HepG2 (cell line): ENCODE measurements at regions not wholly inside any gene's neighbourhood (a gene's known extent, or its start where the extent isn't known, plus 50 kb on each side); places are given as distances from the start of the nearest gene placed in this dataset.

ENCODE experiments used
- ATAC-seq: fragments of 200-7000 bp; cut with Tn5 transposase; 3 replicates; pipeline ENCODE4 v1.9.1; 2020; ENCODE audit warnings: mild to moderate bottlenecking, moderate library complexity
- BruUV-seq: library from RNA; stranded (reverse); fragments of 400-500 nt; replicated peaks from 2 replicates; lab custom pipeline; 2021; lab: Mats Ljungman, UMichigan
- CTCF ChIA-PET: fragments of 300-600 bp; formaldehyde crosslinking; extraction: SDS; loops from one replicate; lab custom pipeline; 2021; ENCODE audit warnings: low total read pairs, inconsistent platforms, low intra/inter-chr PET ratio; lab: Yijun Ruan, JAX
- POLR2A ChIA-PET: fragments of 350-600 bp; sonication (Branson Sonifier 250); formaldehyde crosslinking; loops from one replicate; lab custom pipeline; 2020; ENCODE audit warnings: antibody characterized with exemption, inconsistent platforms; lab: Yijun Ruan, JAX
- DNase-seq: peaks from one replicate; pipeline ENCODE4 v3.0.0-alpha.2; 2015; ENCODE audit warnings: low spot score
- FAIRE-seq: peaks from 3 replicates; lab custom pipeline; 2011; peaks lifted over from hg19 to GRCh38; lab: Jason Lieb, UNC
- H2AFZ ChIP-seq: one replicate; pipeline ENCODE4 v1.6.1; 2011; ENCODE audit warnings: low read length, inconsistent platforms
- H3K27ac ChIP-seq: fragments of 300-600 bp; 3 replicates; pipeline ENCODE4 v1.8.0; 2011; ENCODE audit warnings: mixed run types, mild to moderate bottlenecking, mixed read lengths, low read length, inconsistent platforms; ENCODE audit not compliant: insufficient read depth; ENCODE audit errors: extremely low read length
- H3K27me3 ChIP-seq, 2 experiments: fragments of 200-600 bp in 1 of 2; 2 replicates in 1 of 2; 3 replicates in 1 of 2; pipeline versions ENCODE4 v1.6.0 to v1.8.0; 2011; ENCODE audit warnings: low read length in 2 of 2, mild to moderate bottlenecking in 2 of 2, moderate library complexity in 2 of 2, inconsistent platforms in 1 of 2; ENCODE audit not compliant: insufficient read depth in 2 of 2, control insufficient read depth in 1 of 2
- H3K36me3 ChIP-seq, 2 experiments: fragments of 200-600 bp in 1 of 2; replicated peaks in 1 of 2; 2 replicates in 1 of 2; 3 replicates in 1 of 2; pipeline versions ENCODE4 v1.5.1 to v1.8.0; 2011; ENCODE audit warnings: low read length in 2 of 2, inconsistent platforms in 1 of 2; ENCODE audit not compliant: insufficient read depth in 2 of 2, control insufficient read depth in 1 of 2
- H3K4me1 ChIP-seq: 2 replicates; pipeline ENCODE4 v1.5.1; 2012; ENCODE audit warnings: low read length, inconsistent platforms; ENCODE audit not compliant: insufficient read depth
- H3K4me2 ChIP-seq: 2 replicates; pipeline ENCODE4 v1.6.0; 2011; ENCODE audit warnings: low read depth, low read length, inconsistent platforms
- H3K4me3 ChIP-seq, 3 experiments: fragments of 200-600 bp in 1 of 3; sonication (generic), shearing (Covaris generic) in 1 of 3; replicated peaks in 1 of 3; 2 replicates each; pipeline ENCODE4 v1.5.1; 2011 to 2016; ENCODE audit warnings: low read length in 3 of 3, inconsistent platforms in 2 of 3, low read depth in 2 of 3, mild to moderate bottlenecking in 2 of 3, control low read depth in 1 of 3, mixed read lengths in 1 of 3; ENCODE audit not compliant: insufficient read depth in 1 of 3
- H3K79me2 ChIP-seq: one replicate; pipeline ENCODE4 v1.6.1; 2011; ENCODE audit warnings: low read length, inconsistent platforms; ENCODE audit not compliant: insufficient read depth
- H3K9ac ChIP-seq: 2 replicates; pipeline ENCODE4 v1.6.0; 2011; ENCODE audit warnings: mild to moderate bottlenecking, low read depth, low read length, inconsistent platforms; ENCODE audit not compliant: insufficient read depth
- H3K9me3 ChIP-seq: 2 replicates; pipeline ENCODE4 v1.5.1; 2012; ENCODE audit warnings: mild to moderate bottlenecking, low read length
- H4K20me1 ChIP-seq: 2 replicates; pipeline ENCODE4 v1.6.0; 2011; ENCODE audit warnings: inconsistent platforms, mild to moderate bottlenecking, low read length, moderate library complexity; ENCODE audit not compliant: insufficient read depth
- ATF3 ChIP-seq: sonication (generic); formaldehyde crosslinking; IDR thresholded peaks from 2 replicates; pipeline ENCODE4 v1.4.0; 2020; ENCODE audit warnings: missing genetic modification reagents
- BCLAF1 ChIP-seq: fragments of 450-650 bp; IDR thresholded peaks from 2 replicates; pipeline ENCODE4 v1.6.1; 2017; ENCODE audit warnings: mild to moderate bottlenecking
- DBP ChIP-seq: sonication (generic); formaldehyde crosslinking; IDR thresholded peaks from 2 replicates; pipeline ENCODE4 v1.4.0; 2020; ENCODE audit warnings: missing genetic modification reagents; ENCODE audit errors: not compliant biosample characterization
- ELK4 ChIP-seq: sonication (generic); formaldehyde crosslinking; IDR thresholded peaks from 2 replicates; pipeline ENCODE4 v1.9.0; 2021; ENCODE audit warnings: missing genetic modification reagents, borderline replicate concordance
- NFIC ChIP-seq: IDR thresholded peaks from 2 replicates; pipeline ENCODE4 v1.6.1; 2012; ENCODE audit warnings: mild to moderate bottlenecking, low read length, inconsistent platforms
- ZBTB33 ChIP-seq: sonication (generic); formaldehyde crosslinking; IDR thresholded peaks from 2 replicates; pipeline ENCODE4 v1.4.0; 2020; ENCODE audit warnings: missing genetic modification reagents
- WGBS: methylation state at CpG from one replicate; pipeline ENCODE4 v1.1.6; 2017; ENCODE audit warnings: low lambda C conversion rate; 5-methylcytosine and 5-hydroxymethylcytosine counted together
- in situ Hi-C: cut with HindIII; loops from 2 replicates; pipeline ENCODE4 v1.10.0; 2017; ENCODE audit warnings: low pct_unique_long_range_greater_than_20kb; ENCODE audit not compliant: extremely low pct_ligation_motif_present
- intact Hi-C: fragments of 100-400 bp; cut with micrococcal nuclease; formaldehyde crosslinking; loops from one replicate; pipeline ENCODE4 v1.10.0; 2022; ENCODE audit not compliant: unreplicated experiment

- Histone ChIP-seq H2AFZ (no peak overlapping the region), H3K4me3 (no peak overlapping the region), H3K27ac (no peak overlapping the region), H3K27me3 (no peaks in the 10 kb centered on the region), H3K4me1 (no peaks in the 10 kb centered on the region), H3K9me3 (no peaks in the 10 kb centered on the region), H3K36me3 (no peaks in the 10 kb centered on the region), H3K79me2 (no peaks in the 10 kb centered on the region), H3K4me2 (no peak overlapping the region), H4K20me1 (no peaks in the 10 kb centered on the region), H3K9ac (no peak overlapping the region)
- TF ChIP-seq NFIC (no peak), ATF3 (CRISPR knock-in tag) (no peak), ZBTB33 (CRISPR knock-in tag) (no peak), ELK4 (CRISPR knock-in tag) (no peak), BCLAF1 (no peak), DBP (no peak)
- DNase-seq (no peak), ATAC-seq (no peak), FAIRE-seq (no peak)
- intact Hi-C loops (no loop called here), in situ Hi-C loops (no loop called here)
- ChIA-PET POLR2A (no interaction called here), CTCF (no interaction called here)
- BruUV-seq = no TSS peak
- WGBS = 14% methylated on average over 5 of the region's 5 CpGs
Measured at GRCh38 chr2:33958591-33958990, 359.5 kb upstream of the FAM98A start.
